ENCODE measurements at regions not wholly inside any gene's neighbourhood (a gene's known extent, or its start where the extent isn't known, plus 50 kb on each side); places are given as distances from the start of the nearest gene placed in this dataset.

GRCh38 chr1:193973428-193973827, 787.0 kb upstream of the B3GALT2 start:
- TF ChIP-seq CTCF (IDR thresholded peaks at IDR 0.05) (no peak), EZH2 (IDR thresholded peaks at IDR 0.05) (no peak), EZH2phosphoT487 (IDR thresholded peaks at IDR 0.05) (no peak)

All from neural progenitor cell (in vitro differentiated cells).